DND-41 (cell line): ENCODE measurements at regions not wholly inside any gene's neighbourhood (a gene's known extent, or its start where the extent isn't known, plus 50 kb on each side); places are given as distances from the start of the nearest gene placed in this dataset.

Experiments used
- EZH2 ChIP-seq: IDR thresholded peaks from 3 replicates; pipeline ENCODE4 v1.6.1; 2012; ENCODE audit warnings: borderline replicate concordance, low read depth, mild to moderate bottlenecking, moderate library complexity, low read length, inconsistent platforms; ENCODE audit not compliant: severe bottlenecking
- TF ChIP-seq, protein P1 (sequence below): IDR thresholded peaks from 2 replicates; pipeline ENCODE4 v1.5.1; 2012; ENCODE audit warnings: borderline replicate concordance, low read length, moderate library complexity, mild to moderate bottlenecking; ENCODE audit not compliant: poor library complexity, severe bottlenecking; ENCODE audit errors: extremely low read depth

DNA sequence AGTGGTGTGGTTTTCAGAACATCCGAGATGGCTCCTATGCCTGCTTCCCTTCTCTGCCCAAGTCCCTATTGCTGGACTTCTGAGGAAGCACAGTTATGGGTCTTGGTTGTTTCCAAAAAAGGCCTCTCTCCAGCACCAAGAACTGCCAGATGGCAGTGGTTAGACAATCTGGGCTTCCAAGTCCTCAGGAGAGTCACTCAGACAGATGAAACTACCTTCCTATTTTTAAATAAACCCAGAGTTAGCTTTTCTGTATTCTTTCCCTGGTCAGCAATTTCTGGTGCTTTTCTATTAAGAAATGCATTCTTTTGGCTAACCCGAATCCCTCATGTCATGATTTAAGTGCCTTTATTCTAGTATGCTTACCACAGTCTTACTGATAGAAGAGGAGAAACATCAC is 245.9 kb downstream of the PRDM2 start:
- TF ChIP-seq, protein P1, sequence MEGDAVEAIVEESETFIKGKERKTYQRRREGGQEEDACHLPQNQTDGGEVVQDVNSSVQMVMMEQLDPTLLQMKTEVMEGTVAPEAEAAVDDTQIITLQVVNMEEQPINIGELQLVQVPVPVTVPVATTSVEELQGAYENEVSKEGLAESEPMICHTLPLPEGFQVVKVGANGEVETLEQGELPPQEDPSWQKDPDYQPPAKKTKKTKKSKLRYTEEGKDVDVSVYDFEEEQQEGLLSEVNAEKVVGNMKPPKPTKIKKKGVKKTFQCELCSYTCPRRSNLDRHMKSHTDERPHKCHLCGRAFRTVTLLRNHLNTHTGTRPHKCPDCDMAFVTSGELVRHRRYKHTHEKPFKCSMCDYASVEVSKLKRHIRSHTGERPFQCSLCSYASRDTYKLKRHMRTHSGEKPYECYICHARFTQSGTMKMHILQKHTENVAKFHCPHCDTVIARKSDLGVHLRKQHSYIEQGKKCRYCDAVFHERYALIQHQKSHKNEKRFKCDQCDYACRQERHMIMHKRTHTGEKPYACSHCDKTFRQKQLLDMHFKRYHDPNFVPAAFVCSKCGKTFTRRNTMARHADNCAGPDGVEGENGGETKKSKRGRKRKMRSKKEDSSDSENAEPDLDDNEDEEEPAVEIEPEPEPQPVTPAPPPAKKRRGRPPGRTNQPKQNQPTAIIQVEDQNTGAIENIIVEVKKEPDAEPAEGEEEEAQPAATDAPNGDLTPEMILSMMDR = no peak
- no peak for TF ChIP-seq EZH2
